GM18951 (cell line): ENCODE measurements at regions not wholly inside any gene's neighbourhood (a gene's known extent, or its start where the extent isn't known, plus 50 kb on each side); places are given as distances from the start of the nearest gene placed in this dataset.

ENCODE experiments used
- POLR2A ChIP-seq: IDR thresholded peaks from 4 replicates; pipeline ENCODE4 v1.6.1; 2011; ENCODE audit warnings: mild to moderate bottlenecking; ENCODE audit not compliant: insufficient read length, insufficient read depth; ENCODE audit errors: extremely low read depth
- in situ Hi-C: fragments of 300-500 bp; cut with MboI; formaldehyde crosslinking; loops from one replicate; pipeline ENCODE4 v1.12.0; 2022; ENCODE audit warnings: low sequenced_read_pairs, mixed read lengths, inconsistent platforms; ENCODE audit not compliant: unreplicated experiment

GRCh38 chr15:69807721-69808120 lies 290.0 kb downstream of the TLE3 start:
- in situ Hi-C loops: no loop called here
- no peak for TF ChIP-seq POLR2A

- TF ChIP-seq POLR2A: no peak
- in situ Hi-C loops: no loop called here
Measured at GRCh38 chr15:69808756-69809155, 289.0 kb downstream of the TLE3 start.

GRCh38 chr15:69809421-69809820 lies 288.3 kb downstream of the TLE3 start:
- TF ChIP-seq POLR2A: no peak
- in situ Hi-C loops: no loop called here

GRCh38 chr15:69810431-69811354 lies 287.0 kb downstream of the TLE3 start:
- in situ Hi-C loops: no loop called here
- TF ChIP-seq POLR2A: no peak

GRCh38 chr15:69812861-69813261 lies 284.9 kb downstream of the TLE3 start:
- TF ChIP-seq POLR2A: no peak
- in situ Hi-C loops: no loop called here

- in situ Hi-C loops: no loop called here
- TF ChIP-seq POLR2A: no peak
Measured at GRCh38 chr15:69813881-69814280, 283.8 kb downstream of the TLE3 start.

GRCh38 chr15:69814932-69815331 lies 282.8 kb downstream of the TLE3 start:
- TF ChIP-seq POLR2A: no peak
- in situ Hi-C loops: no loop called here

- in situ Hi-C loops: no loop called here
- no peak for TF ChIP-seq POLR2A
Measured at GRCh38 chr15:69815793-69816192, 281.9 kb downstream of the TLE3 start.

- no peak for TF ChIP-seq POLR2A
- in situ Hi-C loops: no loop called here
Measured at GRCh38 chr15:69816522-69816921, 281.2 kb downstream of the TLE3 start.

- no peak for TF ChIP-seq POLR2A
- in situ Hi-C loops: no loop called here
Measured at GRCh38 chr15:69818529-69818928, 279.2 kb downstream of the TLE3 start.

GRCh38 chr15:69819371-69819770 lies 278.3 kb downstream of the TLE3 start:
- in situ Hi-C loops: no loop called here
- TF ChIP-seq POLR2A: no peak

- no peak for TF ChIP-seq POLR2A
- in situ Hi-C loops: no loop called here
Measured at GRCh38 chr15:69820819-69821218, 276.9 kb downstream of the TLE3 start.

GRCh38 chr15:69823223-69823907 lies 274.4 kb downstream of the TLE3 start:
- TF ChIP-seq POLR2A: no peak
- in situ Hi-C loops: no loop called here

GRCh38 chr15:69824075-69824876 lies 273.4 kb downstream of the TLE3 start:
- no peak for TF ChIP-seq POLR2A
- in situ Hi-C loops: no loop called here
